Activated effector memory CD4-positive, alpha-beta T cell treated with anti-CD3 and anti-CD28 coated beads, Interleukin-2, amount 50 U/mL, for 16 hours (primary cell): ENCODE measurements at regions not wholly inside any gene's neighbourhood (a gene's known extent, or its start where the extent isn't known, plus 50 kb on each side); places are given as distances from the start of the nearest gene placed in this dataset.
"Not testable (repeated sequence)": the region's sequence is repeated elsewhere in the genome, so short reads cannot be mapped to it uniquely, and the experiment has no call there.

Experiments
- DNase-seq: peaks from one replicate; pipeline ENCODE4 v3.0.0-alpha.2; 2020

DNA sequence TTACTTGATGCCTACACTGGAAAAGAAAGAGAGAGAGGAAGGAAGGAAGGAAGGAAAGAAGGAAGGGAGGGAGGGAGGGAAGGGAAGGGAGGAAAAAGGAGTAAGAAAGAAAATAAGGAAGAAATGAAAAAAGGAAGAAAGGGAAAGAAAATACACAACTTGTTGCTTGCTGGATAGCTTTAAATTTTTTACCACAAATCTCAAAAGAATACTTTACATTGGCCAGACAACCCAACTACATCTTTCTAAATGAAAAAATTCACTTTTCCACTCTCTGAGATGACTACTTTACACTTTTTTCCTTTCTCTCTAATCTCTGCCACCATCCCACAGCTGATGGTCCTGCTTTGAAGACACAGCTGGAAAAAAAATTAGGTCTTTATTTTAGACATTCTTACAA lies 228.9 kb upstream of the FAM78B start:
- DNase-seq, result no peak

GRCh38 chr1:166409253-166410082 lies 242.7 kb upstream of the FAM78B start:
- not testable (repeated sequence) for DNase-seq

DNA sequence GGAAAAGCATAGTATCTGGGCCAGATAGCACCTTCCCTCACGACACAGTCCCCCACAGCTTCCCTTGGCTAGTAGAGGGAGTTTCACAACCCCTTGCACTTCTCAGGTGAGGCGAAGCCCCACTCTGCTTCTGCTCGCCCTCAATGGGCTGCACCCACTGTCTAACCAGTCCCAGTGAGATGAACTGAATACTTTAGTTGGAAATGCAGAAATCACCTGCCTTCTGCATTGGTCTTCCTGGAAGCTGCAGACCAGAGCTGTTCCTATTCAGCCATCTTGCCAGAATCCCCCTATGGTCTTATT lies 243.2 kb upstream of the FAM78B start:
- DNase-seq, result no peak

- not testable (repeated sequence) for DNase-seq
Measured at GRCh38 chr1:166416831-166417230, 250.0 kb upstream of the FAM78B start.

DNA sequence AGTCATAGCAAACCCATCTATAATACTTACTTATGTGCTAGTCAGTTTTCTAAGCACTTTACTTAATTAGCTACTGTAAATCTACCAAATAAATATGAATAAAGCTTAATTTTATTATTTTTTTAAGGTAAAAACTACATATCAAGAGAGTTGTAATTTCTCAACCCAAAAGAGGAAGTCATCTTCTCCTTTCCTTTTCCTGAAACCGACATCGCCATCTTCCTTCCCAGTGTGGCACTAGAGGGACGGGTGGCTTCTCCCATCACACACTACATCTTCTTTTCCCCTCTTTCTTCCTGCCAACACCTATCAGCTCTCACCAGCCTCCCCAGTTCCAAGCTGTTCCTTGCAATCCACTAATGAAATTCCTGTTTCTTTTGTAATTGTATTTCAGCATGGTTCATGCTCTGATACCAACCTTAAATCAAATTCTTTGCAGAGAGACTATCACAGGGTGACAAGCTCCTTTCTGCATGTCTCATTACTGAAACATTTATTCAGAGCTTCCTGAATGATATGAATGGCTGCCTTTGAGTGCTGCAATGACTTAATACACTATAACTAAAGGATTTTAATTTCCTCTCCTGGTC lies 251.6 kb upstream of the FAM78B start:
- no peak for DNase-seq

GRCh38 chr1:166422586-166422985 lies 255.8 kb upstream of the FAM78B start:
- DNase-seq, result not testable (repeated sequence)

- DNase-seq, result no peak
Measured at GRCh38 chr1:166432655-166433054, 265.9 kb upstream of the FAM78B start.

DNA sequence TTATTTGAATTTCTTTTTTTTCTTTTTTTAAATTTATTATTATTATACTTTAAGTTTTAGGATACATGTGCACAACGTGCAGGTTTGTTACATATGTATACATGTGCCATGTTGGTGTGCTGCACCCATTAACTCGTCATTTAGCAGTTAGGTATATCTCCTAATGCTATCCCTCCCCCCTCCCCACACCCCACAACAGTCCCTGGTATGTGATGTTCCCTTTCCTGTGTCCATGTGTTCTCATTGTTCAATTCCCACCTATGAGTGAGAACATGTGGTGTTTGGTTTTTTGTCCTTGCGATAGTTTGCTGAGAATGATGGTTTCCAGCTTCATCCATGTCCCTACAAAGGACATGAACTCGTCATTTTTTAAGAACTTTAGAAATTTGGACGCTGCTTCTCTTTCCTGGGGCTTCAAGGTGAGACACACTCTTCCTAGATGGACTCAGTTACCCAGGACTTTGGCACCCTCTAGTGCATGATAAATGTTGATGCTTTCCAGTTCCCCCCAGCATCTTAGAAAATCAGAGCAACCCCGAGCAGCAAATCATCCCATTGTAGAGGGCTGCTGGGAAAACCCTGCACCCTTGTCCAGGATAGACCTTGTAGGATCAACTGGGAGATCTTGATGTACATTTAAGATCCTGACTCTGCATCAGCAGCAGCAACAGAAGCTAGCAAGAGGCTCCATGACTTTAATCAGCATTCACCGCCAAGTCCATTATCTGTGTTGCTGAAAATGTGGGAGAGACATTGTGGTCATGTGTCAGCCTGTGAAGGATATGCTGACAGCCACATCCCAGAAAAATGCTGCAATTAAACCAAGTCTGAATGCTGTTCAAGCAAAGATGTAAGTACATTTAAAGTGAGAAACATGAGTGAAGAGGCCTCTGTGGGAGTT lies 266.9 kb upstream of the FAM78B start:
- not testable (repeated sequence) for DNase-seq

DNA sequence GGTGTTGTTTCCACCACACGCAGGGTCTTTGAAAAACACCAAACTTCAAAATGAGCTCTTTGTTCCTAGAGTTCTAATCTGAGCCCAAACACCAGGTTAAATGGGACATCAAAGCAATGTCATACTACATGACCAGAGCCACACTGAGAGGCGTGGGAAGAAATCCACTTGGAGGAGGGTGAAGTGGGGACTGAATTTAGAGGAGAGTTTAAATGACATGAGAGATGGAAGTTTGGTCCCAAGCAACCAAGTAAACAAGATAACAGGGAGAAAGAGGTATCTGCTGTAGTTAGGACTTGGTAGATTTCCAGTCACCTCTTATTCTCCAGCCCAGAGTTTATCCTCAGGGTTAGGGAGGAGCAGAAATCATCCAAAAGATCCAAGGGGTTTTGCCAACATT lies 290.9 kb upstream of the FAM78B start:
- DNase-seq, result no peak

DNA sequence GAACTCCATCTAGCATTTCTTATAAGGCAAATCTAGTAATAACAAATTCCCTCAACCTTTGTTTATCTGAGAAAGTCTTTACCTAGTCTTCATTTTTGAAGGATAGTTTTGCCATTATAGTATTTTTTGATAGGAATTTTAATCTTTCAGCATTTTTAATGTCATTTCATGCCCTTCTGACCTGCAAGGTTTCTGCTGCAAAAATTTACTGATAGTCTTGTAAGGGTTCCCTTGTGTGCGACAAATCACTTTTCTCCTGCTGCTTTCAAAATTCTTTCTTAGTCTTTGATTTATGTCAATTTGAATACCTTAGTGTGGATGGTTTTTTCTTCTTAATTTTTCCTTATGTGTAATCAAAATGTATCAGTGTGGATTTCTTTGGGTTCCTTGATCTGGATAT lies 297.5 kb upstream of the FAM78B start:
- DNase-seq, result no peak

- no peak for DNase-seq
Measured at GRCh38 chr1:166470014-166470413, 303.2 kb upstream of the FAM78B start.

GRCh38 chr1:166470441-166470840 lies 303.6 kb upstream of the FAM78B start:
- DNase-seq, result no peak

DNA sequence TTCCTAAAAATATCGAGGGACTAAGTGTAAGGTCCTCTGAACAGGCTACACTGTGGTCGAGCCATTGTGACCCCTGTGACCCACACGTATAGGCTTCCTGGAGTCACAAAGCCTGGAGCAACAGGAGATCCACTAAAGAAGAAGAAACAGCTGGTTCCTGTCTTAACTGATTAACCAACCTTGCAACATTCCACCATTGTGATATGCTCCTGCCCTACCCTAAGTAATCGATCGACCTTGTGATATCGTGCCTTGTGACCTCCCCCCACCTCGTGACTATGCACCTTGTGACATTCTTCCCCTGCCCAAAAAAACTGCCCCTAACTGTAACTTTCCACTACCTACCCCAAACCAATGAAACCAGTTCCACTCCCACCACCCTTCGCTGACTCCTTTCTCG lies 304.6 kb upstream of the FAM78B start:
- DNase-seq, result no peak

DNA sequence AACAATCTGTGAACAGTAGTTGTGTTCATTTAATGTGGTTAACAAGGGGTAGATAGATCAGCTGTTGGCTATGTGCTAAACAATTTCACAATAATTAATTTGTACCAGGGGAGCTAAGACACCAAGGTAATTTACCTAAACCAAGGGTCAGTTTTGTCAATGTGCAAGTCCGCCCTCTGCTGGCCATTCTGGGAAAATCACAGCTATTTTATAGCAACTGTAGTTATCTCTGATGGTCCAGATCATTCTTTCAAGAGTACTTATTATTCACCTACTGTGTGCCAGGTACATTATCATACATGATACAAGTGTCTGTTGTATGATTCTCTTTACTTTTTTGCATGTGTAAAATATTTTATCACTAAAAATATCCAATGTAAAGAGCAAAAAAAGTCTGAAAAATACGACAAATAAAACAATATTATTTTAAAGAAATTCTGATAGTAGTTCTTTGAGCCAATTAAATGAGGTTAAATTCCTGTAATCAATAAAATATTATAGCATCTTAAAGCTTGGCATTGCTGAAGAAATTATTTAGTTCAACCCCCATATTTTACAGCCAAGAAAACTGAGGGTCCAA lies 312.3 kb upstream of the FAM78B start:
- DNase-seq, result peak; percentile 86

- no peak for DNase-seq
Measured at GRCh38 chr1:166484471-166484870, 317.7 kb upstream of the FAM78B start.

DNA sequence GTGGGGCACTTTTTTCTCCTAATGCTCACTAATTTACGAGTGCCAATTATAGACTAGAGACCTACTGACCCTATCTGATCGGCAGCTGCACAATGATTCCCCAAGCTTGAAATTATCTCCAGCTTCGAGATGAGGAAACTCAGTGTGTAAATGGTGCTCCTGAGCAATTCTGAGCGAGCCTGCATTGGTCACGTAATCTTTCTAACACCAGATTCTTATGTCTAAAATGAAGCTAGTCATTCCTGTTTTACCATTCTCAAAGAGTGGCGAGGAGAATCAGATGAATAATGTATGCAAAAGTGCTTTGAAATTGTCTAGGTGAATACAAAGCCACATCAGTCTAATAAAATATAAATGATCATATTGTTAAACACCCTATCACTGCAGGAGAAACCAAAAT lies 318.1 kb upstream of the FAM78B start:
- no peak for DNase-seq

DNA sequence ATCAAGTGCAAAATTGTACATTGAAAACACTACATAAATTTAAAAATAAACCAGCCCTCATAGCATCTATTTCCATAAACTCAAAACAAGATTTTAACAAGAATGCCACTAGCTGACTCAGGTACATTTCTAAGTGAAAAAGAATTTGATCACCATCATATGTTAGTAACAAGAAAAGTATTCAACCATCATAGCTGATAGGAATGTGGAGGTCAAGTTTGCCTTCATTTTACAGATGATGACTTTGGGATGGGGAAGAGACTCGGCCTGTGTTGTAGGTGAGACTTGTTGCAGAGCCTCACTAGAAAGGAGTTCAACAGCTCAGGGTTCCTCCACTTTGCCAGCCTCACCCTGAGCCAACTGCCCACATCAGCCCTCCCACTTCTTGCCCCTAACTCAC lies 318.8 kb upstream of the FAM78B start:
- no peak for DNase-seq

- no peak for DNase-seq
Measured at GRCh38 chr1:166488327-166488726, 321.5 kb upstream of the FAM78B start.

GRCh38 chr1:166489356-166489669 lies 322.5 kb upstream of the FAM78B start:
- DNase-seq, result no peak

- DNase-seq, result peak; percentile 76
Measured at GRCh38 chr1:166489670-166490436, 323.1 kb upstream of the FAM78B start.

DNA sequence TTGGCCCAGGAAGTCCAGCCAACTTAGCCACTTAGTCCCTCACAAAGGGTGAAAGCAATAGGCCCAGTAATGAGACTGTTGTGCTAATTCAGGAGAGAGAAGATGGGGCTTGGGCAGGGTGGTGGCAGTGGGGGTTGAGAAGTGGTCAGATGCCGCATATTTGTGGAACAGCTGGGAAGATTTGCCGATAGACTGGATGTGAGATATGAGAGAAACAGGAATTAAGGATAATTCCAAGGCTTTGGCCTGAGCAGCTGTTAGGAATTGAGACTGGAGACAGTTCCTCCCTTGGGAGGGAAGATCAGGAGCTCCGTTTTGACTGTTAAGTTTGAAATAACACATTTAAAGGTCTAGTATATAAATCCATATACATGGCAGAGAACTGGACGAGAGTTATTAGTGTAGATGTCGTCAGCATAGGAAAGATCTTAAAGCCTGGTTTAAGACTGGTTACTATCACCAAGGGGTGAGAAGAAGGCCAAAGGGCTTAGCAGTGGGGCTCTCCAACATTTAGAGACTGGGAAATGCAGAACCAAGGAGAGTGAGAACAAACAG lies 323.7 kb upstream of the FAM78B start:
- no peak for DNase-seq

GRCh38 chr1:166493765-166494164 lies 327.0 kb upstream of the FAM78B start:
- not testable (repeated sequence) for DNase-seq
